Esophagus muscularis mucosa (tissue), 4 donors: ENCODE measurements at regions not wholly inside any gene's neighbourhood (a gene's known extent, or its start where the extent isn't known, plus 50 kb on each side); places are given as distances from the start of the nearest gene placed in this dataset.

Source experiments
- DNase-seq: peaks from one replicate; pipeline ENCODE4 v3.0.0-alpha.2; 2017; ENCODE audit errors: extremely low spot score
- H3K27ac ChIP-seq, 4 donors: fragments of 200-600 bp; sonication (generic); replicated peaks in 1 of 4; 1 replicate in 3 of 4; 2 replicates in 1 of 4; pipeline ENCODE4 v1.5.1; 2016 to 2019; ENCODE audit warnings: mild to moderate bottlenecking in 1 of 4
- H3K27me3 ChIP-seq, 4 donors: fragments of 200-600 bp; sonication (generic); one replicate each; pipeline versions ENCODE4 v1.5.1 to v1.6.0; 2016 to 2019
- H3K36me3 ChIP-seq, 4 donors: fragments of 200-600 bp; sonication (generic); one replicate each; pipeline ENCODE4 v1.5.1; 2016 to 2019
- H3K4me1 ChIP-seq, 4 donors: fragments of 200-600 bp; sonication (generic); one replicate each; pipeline ENCODE4 v1.5.1; 2016 to 2019
- H3K4me3 ChIP-seq, 4 donors: fragments of 200-600 bp; sonication (generic); 1 replicate in 2 of 4; 2 replicates in 2 of 4; pipeline ENCODE4 v1.5.1; 2016 to 2019; ENCODE audit warnings: mild to moderate bottlenecking in 4 of 4, moderate library complexity in 1 of 4
- H3K9me3 ChIP-seq, 4 donors: fragments of 200-600 bp; sonication (generic); 1 replicate in 3 of 4; 2 replicates in 1 of 4; pipeline ENCODE4 v1.5.1; 2016 to 2019
- EP300 ChIP-seq: sonication (generic); formaldehyde crosslinking; IDR thresholded peaks from one replicate; pipeline ENCODE4 v1.6.1; 2017; ENCODE audit warnings: antibody characterized with exemption
- POLR2A ChIP-seq: fragments of 450-650 bp; IDR thresholded peaks from one replicate; pipeline ENCODE4 v1.6.1; 2017; ENCODE audit warnings: antibody characterized with exemption, moderate library complexity, mild to moderate bottlenecking, low read depth
- POLR2AphosphoS5 ChIP-seq, 2 donors: sonication (generic); formaldehyde crosslinking; IDR thresholded peaks; one replicate each; pipeline ENCODE4 v1.6.1; 2017; ENCODE audit warnings: antibody characterized with exemption in 2 of 2
- WGBS: methylation state at CpG from one replicate; pipeline ENCODE4 v1.1.5; 2018; 5-methylcytosine and 5-hydroxymethylcytosine counted together
- intact Hi-C: fragments of 100-400 bp; cut with DNase I; formaldehyde crosslinking; loops from one replicate; pipeline ENCODE4 v1.15.1; 2023
- TF ChIP-seq, protein P1 (sequence below), 3 experiments: fragments of 200-600 bp in 2 of 3; fragments of 450-650 bp in 1 of 3; sonication (generic) in 2 of 3; IDR thresholded peaks; one replicate each; pipeline ENCODE4 v1.5.1; 2017 to 2019; ENCODE audit warnings: antibody characterized with exemption in 3 of 3, mild to moderate bottlenecking in 2 of 3, moderate library complexity in 1 of 3

DNA sequence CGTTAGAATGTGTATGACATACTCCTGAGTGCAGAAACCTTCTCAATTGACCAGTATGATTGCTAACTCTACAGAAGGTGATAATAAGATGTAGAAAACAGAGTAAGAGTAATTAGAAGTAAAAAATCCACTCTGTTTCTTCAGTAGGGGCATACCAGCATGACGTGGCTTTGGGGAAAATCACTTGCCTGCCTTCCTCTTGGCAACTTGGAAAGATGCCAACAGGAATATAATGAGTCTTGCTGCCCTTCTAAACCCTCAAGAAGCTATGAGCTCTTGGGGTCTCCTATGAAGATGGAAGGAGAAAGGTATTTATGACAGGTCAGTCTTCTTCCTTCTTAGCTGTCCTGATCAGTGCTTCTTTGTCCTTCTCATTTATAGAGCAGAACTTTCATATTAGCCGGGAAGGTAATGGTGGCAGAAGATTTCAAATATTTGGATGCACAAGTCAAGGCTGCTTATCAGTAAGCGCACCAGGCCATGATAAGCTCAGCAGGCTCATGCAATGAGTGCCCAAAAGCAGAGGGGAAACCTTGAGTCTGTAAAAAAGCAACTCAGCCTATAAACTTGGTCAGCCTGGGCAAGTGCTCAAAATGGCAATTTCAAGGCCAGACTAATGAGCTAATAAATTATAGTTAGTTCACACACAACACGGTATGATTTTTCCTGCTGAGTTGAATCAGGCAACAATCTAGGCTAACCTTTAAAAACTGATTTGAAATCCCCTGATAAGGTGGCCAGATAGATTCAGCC lies 69.7 kb upstream of the PPARGC1A start:
- intact Hi-C loops = no loop called here
- Histone ChIP-seq H3K4me3 (no peak overlapping the region), H3K36me3 (no peaks in the 10 kb centered on the region), H3K9me3 (no peaks in the 10 kb centered on the region), H3K27me3 (no peaks in the 10 kb centered on the region), H3K27ac (no peak overlapping the region), H3K4me1 (no peaks in the 10 kb centered on the region)
- DNase-seq = no peak
- 75% methylated on average over 5 of the region's 5 CpGs for WGBS
- TF ChIP-seq POLR2A (no peak), POLR2AphosphoS5 (IDR thresholded peaks at IDR 0.05) (no peak), EP300 (no peak)
- TF ChIP-seq, protein P1, sequence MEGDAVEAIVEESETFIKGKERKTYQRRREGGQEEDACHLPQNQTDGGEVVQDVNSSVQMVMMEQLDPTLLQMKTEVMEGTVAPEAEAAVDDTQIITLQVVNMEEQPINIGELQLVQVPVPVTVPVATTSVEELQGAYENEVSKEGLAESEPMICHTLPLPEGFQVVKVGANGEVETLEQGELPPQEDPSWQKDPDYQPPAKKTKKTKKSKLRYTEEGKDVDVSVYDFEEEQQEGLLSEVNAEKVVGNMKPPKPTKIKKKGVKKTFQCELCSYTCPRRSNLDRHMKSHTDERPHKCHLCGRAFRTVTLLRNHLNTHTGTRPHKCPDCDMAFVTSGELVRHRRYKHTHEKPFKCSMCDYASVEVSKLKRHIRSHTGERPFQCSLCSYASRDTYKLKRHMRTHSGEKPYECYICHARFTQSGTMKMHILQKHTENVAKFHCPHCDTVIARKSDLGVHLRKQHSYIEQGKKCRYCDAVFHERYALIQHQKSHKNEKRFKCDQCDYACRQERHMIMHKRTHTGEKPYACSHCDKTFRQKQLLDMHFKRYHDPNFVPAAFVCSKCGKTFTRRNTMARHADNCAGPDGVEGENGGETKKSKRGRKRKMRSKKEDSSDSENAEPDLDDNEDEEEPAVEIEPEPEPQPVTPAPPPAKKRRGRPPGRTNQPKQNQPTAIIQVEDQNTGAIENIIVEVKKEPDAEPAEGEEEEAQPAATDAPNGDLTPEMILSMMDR (IDR thresholded peaks at IDR 0.05) = no peak

DNA sequence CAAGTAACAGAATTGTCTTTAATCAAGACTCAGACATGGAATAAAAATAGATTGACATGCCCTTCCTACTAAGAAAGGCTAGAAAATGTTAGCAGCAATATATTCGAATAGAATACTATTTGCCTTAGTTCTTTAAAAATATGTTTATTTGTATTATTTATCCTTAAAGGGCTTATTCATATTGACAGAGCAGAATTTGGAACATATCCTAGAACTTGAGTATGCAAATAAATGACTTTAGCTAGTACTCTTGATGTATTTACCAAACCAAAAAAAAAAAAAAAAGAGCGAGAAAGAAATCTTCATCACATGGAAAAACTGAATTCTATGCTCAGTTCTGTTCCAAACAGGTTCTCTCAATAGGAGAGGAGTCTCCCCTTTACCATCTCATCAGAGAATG lies 68.9 kb upstream of the PPARGC1A start:
- Histone ChIP-seq H3K4me3 (no peak overlapping the region), H3K36me3 (no peaks in the 10 kb centered on the region), H3K9me3 (no peaks in the 10 kb centered on the region), H3K4me1 (no peaks in the 10 kb centered on the region), H3K27me3 (no peaks in the 10 kb centered on the region), H3K27ac (no peak overlapping the region)
- no peak for DNase-seq
- 88% methylated on average over 2 of the region's 2 CpGs for WGBS
- TF ChIP-seq EP300 (no peak), POLR2A (no peak), POLR2AphosphoS5 (IDR thresholded peaks at IDR 0.05) (no peak)
- TF ChIP-seq, protein P1 (IDR thresholded peaks at IDR 0.05) = no peak
- intact Hi-C loops = no loop called here

DNA sequence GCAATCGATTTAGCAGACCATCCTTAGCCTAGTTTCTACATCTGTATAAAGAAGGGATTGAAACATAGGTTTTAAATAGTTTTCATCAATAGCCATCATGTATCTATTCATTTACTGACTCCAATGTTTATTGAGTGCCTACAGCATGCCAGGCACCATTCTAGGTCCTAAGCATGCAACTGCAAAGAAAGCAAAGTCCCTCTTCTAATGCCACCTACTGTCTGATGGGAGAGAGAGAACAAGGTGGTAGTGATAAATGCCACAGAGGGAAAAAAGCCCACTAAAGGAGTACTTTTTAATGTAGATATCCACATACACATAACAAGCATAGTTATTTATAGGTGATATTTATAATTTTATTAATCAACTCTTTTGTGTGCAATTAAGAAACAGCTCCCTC lies 67.6 kb upstream of the PPARGC1A start:
- Histone ChIP-seq H3K27ac (no peak overlapping the region), H3K36me3 (no peaks in the 10 kb centered on the region), H3K4me3 (no peak overlapping the region), H3K9me3 (no peaks in the 10 kb centered on the region), H3K27me3 (no peaks in the 10 kb centered on the region), H3K4me1 (no peaks in the 10 kb centered on the region)
- DNase-seq = no peak
- TF ChIP-seq, protein P1 (IDR thresholded peaks at IDR 0.05) = peak in 1 of 3 experiments; percentile 3
- TF ChIP-seq POLR2AphosphoS5 (IDR thresholded peaks at IDR 0.05) (no peak), EP300 (no peak), POLR2A (no peak)
- intact Hi-C loops = no loop called here
- WGBS = 93% methylated on average over 1 of the region's 1 CpG

DNA sequence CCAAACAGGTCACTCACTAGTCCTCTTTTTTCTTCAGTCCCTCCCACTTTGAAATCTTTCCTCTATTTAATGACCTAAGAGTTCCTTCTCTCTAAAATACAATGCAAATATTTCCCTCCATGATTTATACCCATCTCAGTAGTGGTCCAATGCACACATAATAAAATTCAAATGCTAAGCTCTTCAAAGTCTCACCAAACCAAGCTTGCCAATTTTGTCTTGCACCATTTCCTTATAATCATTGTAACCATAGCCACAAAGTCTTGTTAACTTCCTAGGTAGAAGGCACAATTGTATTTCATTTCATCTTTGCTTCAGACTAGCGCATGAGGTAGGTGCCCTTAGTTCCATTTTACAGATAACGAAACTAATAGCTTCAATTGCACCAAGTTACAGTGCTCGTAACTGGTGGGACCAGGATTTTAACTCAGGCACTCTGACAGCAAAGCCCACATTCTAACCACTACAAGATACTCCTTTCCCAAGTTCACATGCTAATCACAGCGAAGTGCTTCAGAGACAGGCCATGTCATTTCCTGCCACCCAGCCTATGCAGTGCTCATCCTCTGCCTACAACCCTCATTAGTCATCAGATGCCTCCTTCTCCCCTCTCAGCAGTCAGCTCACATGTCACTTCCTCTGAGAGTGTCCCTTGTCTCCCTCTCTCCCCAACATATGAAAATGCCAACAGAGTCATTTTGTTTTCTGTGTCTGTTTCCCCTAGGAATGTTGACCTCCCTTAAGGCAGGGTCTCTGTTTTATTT lies 66.9 kb upstream of the PPARGC1A start:
- Histone ChIP-seq H3K27ac (no peak overlapping the region), H3K4me3 (no peak overlapping the region), H3K9me3 (no peaks in the 10 kb centered on the region), H3K27me3 (no peaks in the 10 kb centered on the region), H3K4me1 (no peaks in the 10 kb centered on the region), H3K36me3 (no peaks in the 10 kb centered on the region)
- intact Hi-C loops = no loop called here
- DNase-seq = no peak
- no peak for TF ChIP-seq POLR2AphosphoS5 (IDR thresholded peaks at IDR 0.05)
- TF ChIP-seq, protein P1 (IDR thresholded peaks at IDR 0.05) = no peak
- no peak for TF ChIP-seq EP300
- no peak for TF ChIP-seq POLR2A
- WGBS = 94% methylated on average over 4 of the region's 4 CpGs
